ENCODE measurements at regions not wholly inside any gene's neighbourhood (a gene's known extent, or its start where the extent isn't known, plus 50 kb on each side); places are given as distances from the start of the nearest gene placed in this dataset.

DNA sequence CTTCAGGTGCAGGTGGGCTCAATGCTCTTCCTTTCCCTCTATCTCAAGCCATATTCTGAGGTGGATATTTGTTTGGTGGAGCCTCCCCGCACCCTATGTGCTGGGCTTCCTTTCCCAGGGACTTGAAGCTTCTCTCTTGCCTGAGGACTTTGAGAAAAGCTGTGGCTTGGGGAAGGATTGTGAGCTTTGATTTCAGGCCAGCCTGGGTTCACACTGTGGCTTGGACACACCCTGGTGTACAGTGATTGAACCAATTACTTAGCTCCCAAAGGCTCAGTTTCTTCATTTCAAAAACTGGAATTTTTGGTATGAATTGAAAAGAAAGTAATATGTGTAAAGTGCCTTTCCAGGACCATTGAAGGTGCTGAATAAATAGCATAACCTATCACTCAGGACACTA, 224.5 kb upstream of the GLI3 start:
- POLR2A ChIA-PET, result no interaction called here

GRCh38 chr7:42460933-42461332, 223.9 kb upstream of the GLI3 start:
- Histone ChIP-seq H3K4me3 (ENCODE audit: low read depth, low read length) (no peak overlapping the region), H3K27me3 (ENCODE audit: control insufficient read depth, insufficient read depth, low read length) (peaks cover 3% of the 10 kb centered on the region; the same call in 1 of the 2 replicates), H3K36me3 (ENCODE audit: control insufficient read depth, insufficient read depth, low read length) (no peaks in the 10 kb centered on the region)
- no peak for DNase-seq (ENCODE audit: low read depth)
- ChIA-PET POLR2A (no interaction called here), CTCF (interaction anchor here (1.0 to 1.6 kb wide), 2 partner anchors 12 to 14 kb away, joined by 3 read pairs; no protein-coding TSS in a partner anchor)
- TF ChIP-seq, protein P1, sequence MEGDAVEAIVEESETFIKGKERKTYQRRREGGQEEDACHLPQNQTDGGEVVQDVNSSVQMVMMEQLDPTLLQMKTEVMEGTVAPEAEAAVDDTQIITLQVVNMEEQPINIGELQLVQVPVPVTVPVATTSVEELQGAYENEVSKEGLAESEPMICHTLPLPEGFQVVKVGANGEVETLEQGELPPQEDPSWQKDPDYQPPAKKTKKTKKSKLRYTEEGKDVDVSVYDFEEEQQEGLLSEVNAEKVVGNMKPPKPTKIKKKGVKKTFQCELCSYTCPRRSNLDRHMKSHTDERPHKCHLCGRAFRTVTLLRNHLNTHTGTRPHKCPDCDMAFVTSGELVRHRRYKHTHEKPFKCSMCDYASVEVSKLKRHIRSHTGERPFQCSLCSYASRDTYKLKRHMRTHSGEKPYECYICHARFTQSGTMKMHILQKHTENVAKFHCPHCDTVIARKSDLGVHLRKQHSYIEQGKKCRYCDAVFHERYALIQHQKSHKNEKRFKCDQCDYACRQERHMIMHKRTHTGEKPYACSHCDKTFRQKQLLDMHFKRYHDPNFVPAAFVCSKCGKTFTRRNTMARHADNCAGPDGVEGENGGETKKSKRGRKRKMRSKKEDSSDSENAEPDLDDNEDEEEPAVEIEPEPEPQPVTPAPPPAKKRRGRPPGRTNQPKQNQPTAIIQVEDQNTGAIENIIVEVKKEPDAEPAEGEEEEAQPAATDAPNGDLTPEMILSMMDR (IDR thresholded peaks at IDR 0.05; ENCODE audit: insufficient read depth, low read depth, low read length), result no peak

More for the DNA sequence above, 224.5 kb upstream of the GLI3 start:
- CTCF ChIA-PET, result interaction anchor here (0.7 to 1.6 kb wide), 3 partner anchors 11 to 18 kb away, joined by 3 read pairs; no protein-coding TSS in a partner anchor
- DNase-seq (ENCODE audit: low read depth), result no peak
- TF ChIP-seq, protein P1 (IDR thresholded peaks at IDR 0.05; ENCODE audit: insufficient read depth, low read depth, low read length), result no peak
- peaks cover 3% of the 10 kb centered on the region; the same call in 1 of the 2 replicates for H3K27me3 ChIP-seq (ENCODE audit: control insufficient read depth, insufficient read depth, low read length)
- H3K36me3 ChIP-seq (ENCODE audit: control insufficient read depth, insufficient read depth, low read length), result no peaks in the 10 kb centered on the region
- no peak overlapping the region for H3K4me3 ChIP-seq (ENCODE audit: low read depth, low read length)

GRCh38 chr7:42460148-42460547, 223.1 kb upstream of the GLI3 start:
- Histone ChIP-seq H3K4me3 (ENCODE audit: low read depth, low read length) (no peak overlapping the region), H3K27me3 (ENCODE audit: control insufficient read depth, insufficient read depth, low read length) (peaks cover 6% of the 10 kb centered on the region), H3K36me3 (ENCODE audit: control insufficient read depth, insufficient read depth, low read length) (no peaks in the 10 kb centered on the region)
- no peak for DNase-seq (ENCODE audit: low read depth)
- TF ChIP-seq, protein P1 (IDR thresholded peaks at IDR 0.05; ENCODE audit: insufficient read depth, low read depth, low read length), result no peak
- CTCF ChIA-PET, result no interaction called here
- POLR2A ChIA-PET, result no interaction called here

GRCh38 chr7:42457663-42458062, 220.7 kb upstream of the GLI3 start:
- H3K27me3 ChIP-seq (ENCODE audit: control insufficient read depth, insufficient read depth, low read length), result peaks cover 11% of the 10 kb centered on the region
- H3K36me3 ChIP-seq (ENCODE audit: control insufficient read depth, insufficient read depth, low read length), result no peaks in the 10 kb centered on the region
- POLR2A ChIA-PET, result no interaction called here
- CTCF ChIA-PET, result no interaction called here
- TF ChIP-seq, protein P1 (IDR thresholded peaks at IDR 0.05; ENCODE audit: insufficient read depth, low read depth, low read length), result no peak
- no peak for DNase-seq (ENCODE audit: low read depth)
- no peak overlapping the region for H3K4me3 ChIP-seq (ENCODE audit: low read depth, low read length)

GRCh38 chr7:42456756-42457276, 219.8 kb upstream of the GLI3 start:
- Histone ChIP-seq H3K4me3 (ENCODE audit: low read depth, low read length) (no peak overlapping the region), H3K27me3 (ENCODE audit: control insufficient read depth, insufficient read depth, low read length) (peaks cover 10% of the 10 kb centered on the region), H3K36me3 (ENCODE audit: control insufficient read depth, insufficient read depth, low read length) (no peaks in the 10 kb centered on the region)
- TF ChIP-seq, protein P1 (IDR thresholded peaks at IDR 0.05; ENCODE audit: insufficient read depth, low read depth, low read length), result no peak
- POLR2A ChIA-PET, result no interaction called here
- CTCF ChIA-PET, result no interaction called here
- no peak for DNase-seq (ENCODE audit: low read depth)

All from BJ (cell line).